ENCODE measurements at regions not wholly inside any gene's neighbourhood (a gene's known extent, or its start where the extent isn't known, plus 50 kb on each side); places are given as distances from the start of the nearest gene placed in this dataset.
"Not testable (repeated sequence)": the region's sequence is repeated elsewhere in the genome, so short reads cannot be mapped to it uniquely, and the experiment has no call there.

DNA sequence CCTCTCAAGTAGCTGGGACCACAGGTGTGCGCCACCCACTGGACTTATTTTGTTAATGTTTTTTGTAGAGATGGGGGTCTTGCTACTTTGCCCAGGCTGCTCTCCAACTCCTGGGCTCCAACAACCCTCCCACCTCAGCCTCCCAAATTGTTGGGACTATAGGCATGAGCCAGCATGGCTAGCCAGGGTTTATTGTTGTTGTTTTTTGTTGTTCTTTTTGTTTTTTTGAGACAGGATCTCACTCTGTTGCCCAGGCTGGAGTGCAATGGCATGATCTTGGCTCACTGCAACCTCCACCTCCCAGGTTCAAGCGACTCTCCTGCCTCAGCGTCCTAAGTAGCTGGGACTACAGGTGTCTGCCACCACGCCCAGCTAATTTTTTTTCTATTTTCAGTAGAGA is 142.2 kb downstream of the CRLF3 start:
- TF ChIP-seq, protein P1, sequence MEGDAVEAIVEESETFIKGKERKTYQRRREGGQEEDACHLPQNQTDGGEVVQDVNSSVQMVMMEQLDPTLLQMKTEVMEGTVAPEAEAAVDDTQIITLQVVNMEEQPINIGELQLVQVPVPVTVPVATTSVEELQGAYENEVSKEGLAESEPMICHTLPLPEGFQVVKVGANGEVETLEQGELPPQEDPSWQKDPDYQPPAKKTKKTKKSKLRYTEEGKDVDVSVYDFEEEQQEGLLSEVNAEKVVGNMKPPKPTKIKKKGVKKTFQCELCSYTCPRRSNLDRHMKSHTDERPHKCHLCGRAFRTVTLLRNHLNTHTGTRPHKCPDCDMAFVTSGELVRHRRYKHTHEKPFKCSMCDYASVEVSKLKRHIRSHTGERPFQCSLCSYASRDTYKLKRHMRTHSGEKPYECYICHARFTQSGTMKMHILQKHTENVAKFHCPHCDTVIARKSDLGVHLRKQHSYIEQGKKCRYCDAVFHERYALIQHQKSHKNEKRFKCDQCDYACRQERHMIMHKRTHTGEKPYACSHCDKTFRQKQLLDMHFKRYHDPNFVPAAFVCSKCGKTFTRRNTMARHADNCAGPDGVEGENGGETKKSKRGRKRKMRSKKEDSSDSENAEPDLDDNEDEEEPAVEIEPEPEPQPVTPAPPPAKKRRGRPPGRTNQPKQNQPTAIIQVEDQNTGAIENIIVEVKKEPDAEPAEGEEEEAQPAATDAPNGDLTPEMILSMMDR (IDR thresholded peaks at IDR 0.05): not testable (repeated sequence)
- TF ChIP-seq POLR2A (IDR thresholded peaks at IDR 0.05): not testable (repeated sequence)
